Skeletal muscle satellite cell (primary cell): ENCODE measurements at regions not wholly inside any gene's neighbourhood (a gene's known extent, or its start where the extent isn't known, plus 50 kb on each side); places are given as distances from the start of the nearest gene placed in this dataset.

Experiments used
- H3K27me3 ChIP-seq: 2 replicates; pipeline ENCODE4 v1.7.0; 2013; ENCODE audit warnings: low read length; ENCODE audit not compliant: control insufficient read depth, insufficient read depth
- H3K36me3 ChIP-seq: 2 replicates; pipeline ENCODE4 v1.7.0; 2013; ENCODE audit warnings: mild to moderate bottlenecking, control low read depth, low read length; ENCODE audit not compliant: insufficient read depth
- H3K4me1 ChIP-seq: 2 replicates; pipeline ENCODE4 v1.7.0; 2013; ENCODE audit warnings: low read length; ENCODE audit not compliant: control insufficient read depth, insufficient read depth
- H3K4me2 ChIP-seq: 2 replicates; pipeline ENCODE4 v1.7.0; 2013; ENCODE audit warnings: mild to moderate bottlenecking, low read length
- H3K4me3 ChIP-seq: 2 replicates; pipeline ENCODE4 v1.7.0; 2013; ENCODE audit warnings: low read length
- H3K9ac ChIP-seq: 2 replicates; pipeline ENCODE4 v1.7.0; 2013; ENCODE audit warnings: mild to moderate bottlenecking, low read depth, low read length, moderate library complexity
- H3K9me3 ChIP-seq: replicated peaks from 2 replicates; pipeline ENCODE4 v1.7.0; 2013; ENCODE audit warnings: mild to moderate bottlenecking, control low read depth, low read length

- Histone ChIP-seq H3K4me3 (no peak overlapping the region), H3K9me3 (peaks cover 3% of the 10 kb centered on the region), H3K36me3 (no peaks in the 10 kb centered on the region), H3K9ac (no peak overlapping the region), H3K4me2 (no peak overlapping the region), H3K27me3 (no peaks in the 10 kb centered on the region), H3K4me1 (no peaks in the 10 kb centered on the region)
Measured at GRCh38 chr10:81000781-81001180, 463.1 kb downstream of the SH2D4B start.

DNA sequence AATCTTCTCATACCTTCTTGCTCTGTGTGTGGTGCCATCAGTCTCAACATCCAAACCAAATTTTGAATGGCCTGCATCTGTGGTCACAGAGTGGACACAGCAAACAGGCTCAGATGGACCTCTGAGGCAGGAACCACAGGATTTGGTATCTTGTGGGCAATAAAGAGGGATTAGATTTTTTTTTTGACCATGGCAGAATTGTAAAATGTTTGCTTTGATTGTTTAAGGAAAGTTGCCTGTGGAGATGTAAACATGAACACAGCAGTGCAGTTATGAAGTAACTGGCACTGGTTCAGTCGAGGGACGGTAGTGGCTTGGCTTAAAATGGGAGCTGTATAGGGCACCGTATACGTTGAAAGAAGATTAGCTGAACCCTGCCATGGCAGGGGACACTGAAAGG lies 464.7 kb downstream of the SH2D4B start:
- no peak overlapping the region for H3K4me3 ChIP-seq
- no peaks in the 10 kb centered on the region for H3K4me1 ChIP-seq
- H3K4me2 ChIP-seq: no peak overlapping the region

DNA sequence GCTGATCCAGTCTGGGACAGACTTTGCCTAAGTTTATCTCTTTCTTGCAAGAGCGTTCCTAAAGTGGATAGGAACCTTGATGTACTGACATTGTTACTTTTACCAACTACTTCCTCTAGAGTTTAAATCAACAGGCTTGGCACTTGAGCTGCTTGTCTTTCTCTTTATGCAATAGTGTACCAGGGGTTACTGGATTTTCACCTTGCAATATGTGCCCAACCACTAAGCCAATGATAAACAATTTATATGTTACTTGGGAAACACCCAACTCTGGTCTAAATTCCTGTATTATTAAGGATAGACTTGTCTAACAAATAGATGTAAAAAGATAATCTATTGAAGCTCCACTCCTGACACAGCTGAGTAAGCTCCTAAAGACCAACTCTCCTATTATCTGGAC lies 470.2 kb downstream of the SH2D4B start:
- no peaks in the 10 kb centered on the region for H3K36me3 ChIP-seq
- H3K4me1 ChIP-seq: no peaks in the 10 kb centered on the region
- H3K9ac ChIP-seq: no peak overlapping the region
- no peak overlapping the region for H3K4me2 ChIP-seq
- H3K9me3 ChIP-seq: no peaks in the 10 kb centered on the region
- no peaks in the 10 kb centered on the region for H3K27me3 ChIP-seq
- H3K4me3 ChIP-seq: no peak overlapping the region

More for the DNA sequence above, 464.7 kb downstream of the SH2D4B start:
- Histone ChIP-seq H3K36me3 (no peaks in the 10 kb centered on the region), H3K9ac (no peak overlapping the region), H3K27me3 (no peaks in the 10 kb centered on the region), H3K9me3 (peaks cover 3% of the 10 kb centered on the region)

DNA sequence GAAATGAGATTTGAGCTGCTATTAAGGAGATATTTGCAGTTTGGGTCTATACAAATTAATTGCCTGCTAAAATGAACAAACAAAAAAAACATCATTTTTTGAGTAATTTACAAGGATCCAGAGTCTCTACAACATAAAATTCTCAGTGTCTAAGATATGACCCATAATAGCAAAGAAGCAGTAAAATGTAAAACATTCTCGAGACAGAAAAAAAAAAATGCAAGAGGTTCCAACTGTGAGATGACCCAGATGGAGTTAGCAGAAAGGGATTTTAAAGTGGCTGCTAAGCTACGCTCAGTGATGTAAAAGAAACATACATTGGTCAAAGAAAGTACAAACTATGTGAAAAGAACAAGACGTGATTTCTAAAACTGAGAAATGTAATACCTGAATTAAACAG lies 471.0 kb downstream of the SH2D4B start:
- H3K4me1 ChIP-seq: no peaks in the 10 kb centered on the region
- no peak overlapping the region for H3K4me3 ChIP-seq
- no peaks in the 10 kb centered on the region for H3K9me3 ChIP-seq
- no peaks in the 10 kb centered on the region for H3K27me3 ChIP-seq
- H3K4me2 ChIP-seq: no peak overlapping the region
- H3K9ac ChIP-seq: no peak overlapping the region
- no peaks in the 10 kb centered on the region for H3K36me3 ChIP-seq

DNA sequence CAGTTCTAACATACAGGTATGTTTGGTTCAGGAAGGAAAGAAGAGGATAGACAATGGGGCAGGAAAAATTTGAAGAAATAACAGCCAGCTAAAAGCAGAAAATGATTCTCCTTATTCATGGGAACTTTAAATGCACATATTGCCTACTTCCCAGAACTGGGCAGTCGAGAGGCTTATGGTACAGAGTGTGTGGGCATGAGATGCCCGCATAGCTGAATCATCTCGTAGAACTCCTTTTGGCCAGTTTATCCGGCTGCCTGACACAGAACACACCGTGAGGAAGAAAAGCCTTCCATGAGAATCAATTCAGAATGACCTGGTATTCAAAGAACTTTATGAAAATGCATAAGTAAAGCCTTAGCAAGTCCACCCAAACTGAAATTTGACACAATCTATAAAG lies 471.6 kb downstream of the SH2D4B start:
- Histone ChIP-seq H3K4me3 (no peak overlapping the region), H3K4me2 (no peak overlapping the region), H3K9ac (no peak overlapping the region), H3K4me1 (no peaks in the 10 kb centered on the region), H3K36me3 (no peaks in the 10 kb centered on the region), H3K27me3 (no peaks in the 10 kb centered on the region), H3K9me3 (no peaks in the 10 kb centered on the region)

- no peak overlapping the region for H3K4me2 ChIP-seq
- no peaks in the 10 kb centered on the region for H3K36me3 ChIP-seq
- no peaks in the 10 kb centered on the region for H3K27me3 ChIP-seq
- H3K9ac ChIP-seq: no peak overlapping the region
- no peaks in the 10 kb centered on the region for H3K4me1 ChIP-seq
- no peak overlapping the region for H3K4me3 ChIP-seq
- H3K9me3 ChIP-seq: no peaks in the 10 kb centered on the region
Measured at GRCh38 chr10:81013771-81014170, 476.1 kb downstream of the SH2D4B start.

- Histone ChIP-seq H3K9me3 (no peaks in the 10 kb centered on the region), H3K4me3 (no peak overlapping the region), H3K9ac (no peak overlapping the region), H3K27me3 (no peaks in the 10 kb centered on the region), H3K4me2 (no peak overlapping the region), H3K4me1 (no peaks in the 10 kb centered on the region), H3K36me3 (no peaks in the 10 kb centered on the region)
Measured at GRCh38 chr10:81019029-81019890, 481.6 kb downstream of the SH2D4B start.

DNA sequence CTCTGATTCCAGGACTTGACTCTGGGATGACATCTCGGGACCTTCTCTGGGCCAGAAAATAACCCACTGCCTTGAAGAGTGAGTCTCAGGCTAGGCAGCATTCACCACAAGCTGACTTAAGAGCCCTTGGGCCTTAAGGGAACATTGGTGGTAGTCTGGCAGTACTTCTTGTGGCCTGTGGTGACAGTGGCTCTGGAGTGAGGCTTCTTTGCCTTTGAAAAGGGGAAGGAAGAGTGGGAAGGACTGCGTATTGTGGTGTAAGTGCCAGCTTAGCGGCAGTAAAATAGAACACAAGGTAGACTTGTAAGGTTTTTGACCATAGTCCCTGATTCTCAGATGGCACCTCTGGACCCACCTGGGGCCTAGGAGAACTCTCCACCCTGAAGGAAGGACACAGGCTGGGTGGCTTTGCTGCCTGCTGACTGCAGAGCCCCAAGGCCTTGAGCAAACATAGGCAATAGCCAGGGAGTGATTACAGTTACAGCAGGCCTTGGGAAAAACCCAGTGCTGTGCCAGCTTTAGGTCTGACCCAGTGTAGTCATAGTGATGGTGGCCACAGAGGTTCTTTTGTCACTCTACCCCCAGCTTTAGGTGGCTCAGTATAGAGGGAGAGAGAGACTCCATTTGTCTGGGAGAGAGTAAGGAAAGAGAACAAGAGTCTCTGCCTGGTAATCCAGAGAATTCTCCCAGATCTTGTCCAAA lies 483.9 kb downstream of the SH2D4B start:
- Histone ChIP-seq H3K9ac (no peak overlapping the region), H3K4me1 (no peaks in the 10 kb centered on the region), H3K27me3 (no peaks in the 10 kb centered on the region), H3K36me3 (no peaks in the 10 kb centered on the region), H3K4me3 (no peak overlapping the region), H3K4me2 (no peak overlapping the region), H3K9me3 (no peaks in the 10 kb centered on the region)

DNA sequence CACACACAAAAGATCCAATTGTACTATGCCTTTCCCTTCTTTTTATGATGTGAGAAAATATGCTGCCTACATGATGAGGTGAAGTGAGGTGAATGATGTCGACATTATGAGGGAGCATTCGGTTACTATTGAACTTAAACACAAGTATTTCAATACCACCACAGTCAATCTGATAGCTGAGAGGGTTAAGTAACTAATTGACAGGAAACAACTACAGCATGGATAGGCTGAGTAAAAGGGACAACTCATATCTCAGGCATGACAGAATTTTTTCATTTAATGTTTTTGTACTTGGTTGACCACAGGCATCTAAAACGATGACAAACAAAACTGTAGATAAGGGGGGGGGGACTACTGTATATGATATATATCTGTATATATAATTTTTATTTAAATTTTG lies 488.9 kb downstream of the SH2D4B start:
- no peaks in the 10 kb centered on the region for H3K27me3 ChIP-seq
- H3K4me3 ChIP-seq: no peak overlapping the region
- H3K4me2 ChIP-seq: no peak overlapping the region
- H3K9ac ChIP-seq: no peak overlapping the region
- no peaks in the 10 kb centered on the region for H3K4me1 ChIP-seq
- H3K36me3 ChIP-seq: no peaks in the 10 kb centered on the region
- H3K9me3 ChIP-seq: peaks cover 5% of the 10 kb centered on the region

DNA sequence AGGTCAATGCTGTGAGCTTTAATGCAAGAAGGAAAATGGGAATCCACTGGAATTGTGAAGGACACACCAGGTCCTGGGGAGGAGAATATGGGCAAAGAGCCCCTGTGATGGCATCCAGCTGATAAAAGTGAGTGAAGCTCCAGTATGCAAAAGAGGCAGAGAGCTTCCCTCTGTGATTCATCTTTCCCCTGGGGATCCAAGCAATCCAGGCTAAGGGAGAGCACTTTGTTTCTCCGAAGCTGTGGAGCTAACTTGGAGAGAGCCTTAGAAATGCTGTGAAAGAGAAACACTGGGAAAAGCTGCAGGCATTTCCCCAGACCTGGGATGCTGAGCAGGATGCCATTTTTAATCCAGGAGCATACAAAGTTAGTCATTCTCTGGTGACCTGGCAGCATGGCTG lies 489.5 kb downstream of the SH2D4B start:
- Histone ChIP-seq H3K9me3 (peaks cover 5% of the 10 kb centered on the region), H3K27me3 (no peaks in the 10 kb centered on the region), H3K9ac (no peak overlapping the region), H3K4me1 (no peaks in the 10 kb centered on the region), H3K4me3 (no peak overlapping the region), H3K4me2 (no peak overlapping the region), H3K36me3 (no peaks in the 10 kb centered on the region)

DNA sequence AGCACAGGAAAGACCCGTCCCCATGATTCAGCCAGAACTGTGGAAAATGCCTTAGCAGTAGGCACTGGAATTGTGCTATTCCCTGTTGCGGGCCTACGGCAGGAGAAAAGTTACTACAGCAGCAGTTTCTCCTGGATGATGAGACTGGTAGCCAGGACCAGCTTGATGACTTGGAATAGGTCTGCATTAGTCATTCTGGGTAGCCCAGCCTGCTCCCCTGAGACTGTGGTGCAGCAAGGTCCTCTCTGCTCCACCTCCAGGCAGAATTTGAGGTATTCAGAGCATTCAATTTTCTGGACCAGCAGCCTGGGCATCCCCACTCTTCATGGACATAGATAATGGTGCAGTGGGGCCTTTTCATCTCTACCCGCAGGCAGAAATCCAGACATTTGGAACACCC lies 490.0 kb downstream of the SH2D4B start:
- Histone ChIP-seq H3K4me2 (no peak overlapping the region), H3K9me3 (peaks cover 5% of the 10 kb centered on the region), H3K4me3 (no peak overlapping the region), H3K9ac (no peak overlapping the region), H3K36me3 (no peaks in the 10 kb centered on the region), H3K4me1 (no peaks in the 10 kb centered on the region), H3K27me3 (no peaks in the 10 kb centered on the region)

GRCh38 chr10:81031774-81032173 lies 494.1 kb downstream of the SH2D4B start:
- H3K9ac ChIP-seq: no peak overlapping the region
- H3K4me3 ChIP-seq: no peak overlapping the region
- H3K4me1 ChIP-seq: no peaks in the 10 kb centered on the region
- H3K27me3 ChIP-seq: no peaks in the 10 kb centered on the region
- H3K9me3 ChIP-seq: peaks cover 7% of the 10 kb centered on the region
- no peaks in the 10 kb centered on the region for H3K36me3 ChIP-seq
- no peak overlapping the region for H3K4me2 ChIP-seq
